ENCODE measurements at regions not wholly inside any gene's neighbourhood (a gene's known extent, or its start where the extent isn't known, plus 50 kb on each side); places are given as distances from the start of the nearest gene placed in this dataset.

- no peaks in the 10 kb centered on the region for H3K9me1 ChIP-seq (replicated peaks; ENCODE audit: control insufficient read depth, extremely low read depth, insufficient read depth, low read length)
Observed at GRCh38 chr14:97866664-97867063, 1069.5 kb downstream of the VRK1 start.

More at GRCh38 chr14:97866664-97867063, 1069.5 kb downstream of the VRK1 start:
- CTCF ChIA-PET, result no interaction called here
- intact Hi-C loops (cut with micrococcal nuclease), result no loop called here
- Histone ChIP-seq H3K9ac (replicated peaks; ENCODE audit: extremely low read depth, insufficient read depth, low read length) (no peak overlapping the region), H3K27me3 (ENCODE audit: control insufficient read depth in 2 of 2, insufficient read depth in 2 of 2, low read length in 2 of 2) (no peaks in the 10 kb centered on the region), H3K4me3 (replicated peaks in 1 of 3; ENCODE audit: insufficient read depth in 1 of 3, low read depth in 1 of 3, low read length in 3 of 3) (no peak overlapping the region), H3K9me3 (replicated peaks; ENCODE audit: control insufficient read depth, insufficient read depth, low read length) (peaks cover 4% of the 10 kb centered on the region), H2AFZ (ENCODE audit: low read depth, low read length) (no peak overlapping the region), H3K4me1 (ENCODE audit: control insufficient read depth, extremely low read depth, insufficient read depth, low read length) (no peaks in the 10 kb centered on the region), H3K79me2 (ENCODE audit: control insufficient read depth, insufficient read depth, low read length) (no peaks in the 10 kb centered on the region), H3K36me3 (ENCODE audit: control insufficient read depth in 2 of 2, extremely low read depth in 1 of 2, insufficient read depth in 2 of 2, low read length in 2 of 2) (no peaks in the 10 kb centered on the region), H4K20me1 (replicated peaks; ENCODE audit: control insufficient read depth, extremely low read depth, insufficient read depth, low read length) (no peaks in the 10 kb centered on the region), H3K27ac (ENCODE audit: insufficient read depth, low read depth, low read length) (no peak overlapping the region), H3K4me2 (ENCODE audit: insufficient read depth, low read length) (no peak overlapping the region)
- BruUV-seq (replicated peaks), result no TSS peak
- FAIRE-seq, result no peak
- no peak for DNase-seq (ENCODE audit: low read depth, low spot score)
- POLR2A ChIA-PET, result no interaction called here
- TF ChIP-seq EZH2 (IDR thresholded peaks at IDR 0.05; ENCODE audit: borderline replicate concordance, low read depth, low read length, severe bottlenecking), result no peak
- no peak for TF ChIP-seq GATA2 (IDR thresholded peaks at IDR 0.05; ENCODE audit: insufficient read depth, insufficient read length, low read depth, low read length)
- no peak for TF ChIP-seq POLR2A (IDR thresholded peaks at IDR 0.05; ENCODE audit: low read depth, low read length)
- TF ChIP-seq CTCF (IDR thresholded peaks at IDR 0.05; ENCODE audit: extremely low read depth in 1 of 2, insufficient read depth in 1 of 2, low read depth in 1 of 2, low read length in 2 of 2), result no peak
- TF ChIP-seq MYC (IDR thresholded peaks at IDR 0.05; ENCODE audit: low read depth, low read length), result no peak
- TF ChIP-seq FOS (IDR thresholded peaks at IDR 0.05; ENCODE audit: borderline replicate concordance, insufficient read depth, low read length), result no peak
- TF ChIP-seq JUN (IDR thresholded peaks at IDR 0.05; ENCODE audit: borderline replicate concordance, insufficient read depth, insufficient read length, low read depth), result no peak
- TF ChIP-seq POLR2AphosphoS5 (IDR thresholded peaks at IDR 0.05; ENCODE audit: insufficient read depth, low read depth, low read length), result no peak
- dilution Hi-C loops (cut with MboI; ENCODE audit: extremely low pct_ligation_motif_present, low sequenced_read_pairs), result no loop called here
